Mucosa of descending colon (tissue), 3 donors: ENCODE measurements at regions not wholly inside any gene's neighbourhood (a gene's known extent, or its start where the extent isn't known, plus 50 kb on each side); places are given as distances from the start of the nearest gene placed in this dataset.

Source experiments
- ATAC-seq: fragments of 200-7000 bp; cut with Tn5 transposase; one replicate; pipeline ENCODE4 v1.9.1; 2020; ENCODE audit warnings: mild to moderate bottlenecking, moderate library complexity
- DNase-seq, 3 donors: peaks; one replicate each; pipeline ENCODE4 v3.0.0-alpha.2; 2020
- H3K36me3 ChIP-seq: fragments of 200-600 bp; one replicate; pipeline ENCODE4 v1.8.0; 2021; ENCODE audit warnings: low read depth, mild to moderate bottlenecking
- H3K4me1 ChIP-seq: fragments of 200-600 bp; one replicate; pipeline ENCODE4 v1.8.0; 2021; ENCODE audit warnings: low read depth, mild to moderate bottlenecking
- H3K4me3 ChIP-seq: fragments of 200-600 bp; one replicate; pipeline ENCODE4 v1.8.0; 2021; ENCODE audit warnings: mild to moderate bottlenecking
- H3K9me3 ChIP-seq: fragments of 200-600 bp; one replicate; pipeline ENCODE4 v1.8.0; 2021; ENCODE audit warnings: mild to moderate bottlenecking
- intact Hi-C, 2 donors: fragments of 100-400 bp; cut with DNase I in 1 of 2; cut with micrococcal nuclease in 1 of 2; formaldehyde crosslinking; loops; one replicate each; pipeline versions ENCODE4 v1.11.0 to v1.11.1; 2022; cut with DNase I, micrococcal nuclease
- TF ChIP-seq, protein P1 (sequence below): fragments of 200-600 bp; IDR thresholded peaks from one replicate; pipeline ENCODE4 v1.8.0; 2022; ENCODE audit warnings: antibody characterized with exemption, mild to moderate bottlenecking
- donor health status: DM: no; HTN: no; CAD: no; lungs with moderate emphysema.
- donor health status: DM: no; HTN: no; CAD: no.
- donor health status: DM: no; HTN: yes; CAD: no.

DNA sequence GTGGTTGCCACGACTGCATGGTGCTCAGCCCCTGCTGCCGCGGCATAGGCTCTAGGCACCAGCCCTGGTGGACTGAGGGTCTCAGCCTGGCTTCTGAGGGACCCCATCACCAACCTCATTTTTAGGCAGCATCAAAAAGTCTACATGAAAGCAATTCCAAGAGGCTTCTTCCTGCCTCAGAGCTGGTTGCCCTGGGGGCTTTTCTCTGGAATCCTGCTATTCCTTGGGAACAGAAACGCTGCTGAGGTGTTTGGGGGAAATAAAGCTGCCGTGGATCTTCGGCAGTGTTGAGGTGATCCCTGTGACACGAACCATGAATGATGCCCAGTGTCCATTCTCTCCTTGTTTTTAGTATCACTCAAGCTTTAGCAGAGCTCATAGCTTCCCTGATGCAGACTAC lies 148.4 kb upstream of the LRFN2 start:
- intact Hi-C loops, result no loop called here
- ATAC-seq (no peak), DNase-seq (no peak)
- H3K4me3 ChIP-seq, result no peak overlapping the region
- H3K9me3 ChIP-seq, result no peaks in the 10 kb centered on the region
- H3K4me1 ChIP-seq, result no peaks in the 10 kb centered on the region
- TF ChIP-seq, protein P1, sequence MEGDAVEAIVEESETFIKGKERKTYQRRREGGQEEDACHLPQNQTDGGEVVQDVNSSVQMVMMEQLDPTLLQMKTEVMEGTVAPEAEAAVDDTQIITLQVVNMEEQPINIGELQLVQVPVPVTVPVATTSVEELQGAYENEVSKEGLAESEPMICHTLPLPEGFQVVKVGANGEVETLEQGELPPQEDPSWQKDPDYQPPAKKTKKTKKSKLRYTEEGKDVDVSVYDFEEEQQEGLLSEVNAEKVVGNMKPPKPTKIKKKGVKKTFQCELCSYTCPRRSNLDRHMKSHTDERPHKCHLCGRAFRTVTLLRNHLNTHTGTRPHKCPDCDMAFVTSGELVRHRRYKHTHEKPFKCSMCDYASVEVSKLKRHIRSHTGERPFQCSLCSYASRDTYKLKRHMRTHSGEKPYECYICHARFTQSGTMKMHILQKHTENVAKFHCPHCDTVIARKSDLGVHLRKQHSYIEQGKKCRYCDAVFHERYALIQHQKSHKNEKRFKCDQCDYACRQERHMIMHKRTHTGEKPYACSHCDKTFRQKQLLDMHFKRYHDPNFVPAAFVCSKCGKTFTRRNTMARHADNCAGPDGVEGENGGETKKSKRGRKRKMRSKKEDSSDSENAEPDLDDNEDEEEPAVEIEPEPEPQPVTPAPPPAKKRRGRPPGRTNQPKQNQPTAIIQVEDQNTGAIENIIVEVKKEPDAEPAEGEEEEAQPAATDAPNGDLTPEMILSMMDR, result no peak
- H3K36me3 ChIP-seq, result no peaks in the 10 kb centered on the region

DNA sequence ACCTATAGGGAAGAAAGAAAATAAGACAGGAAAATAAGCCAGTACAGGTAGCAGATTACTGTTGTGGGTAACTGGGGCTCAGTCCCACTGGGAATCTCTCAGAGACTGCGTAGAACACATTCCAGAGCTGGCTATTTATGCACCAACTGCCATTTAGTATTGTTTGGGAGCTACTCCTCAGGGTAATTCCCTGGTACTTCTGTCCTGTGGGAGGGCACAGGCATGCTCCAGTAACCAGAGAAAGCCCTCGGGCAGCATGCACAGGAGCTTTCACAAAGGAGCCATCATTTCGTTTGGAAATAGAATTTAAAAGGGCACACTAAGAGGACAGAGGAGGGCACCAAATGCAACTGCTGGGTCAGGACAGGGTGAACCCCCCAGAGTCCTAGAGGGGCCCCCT lies 148.0 kb upstream of the LRFN2 start:
- intact Hi-C loops, result no loop called here
- DNase-seq (no peak), ATAC-seq (no peak)
- no peaks in the 10 kb centered on the region for H3K36me3 ChIP-seq
- no peaks in the 10 kb centered on the region for H3K9me3 ChIP-seq
- TF ChIP-seq, protein P1, result no peak
- no peaks in the 10 kb centered on the region for H3K4me1 ChIP-seq
- H3K4me3 ChIP-seq, result no peak overlapping the region

DNA sequence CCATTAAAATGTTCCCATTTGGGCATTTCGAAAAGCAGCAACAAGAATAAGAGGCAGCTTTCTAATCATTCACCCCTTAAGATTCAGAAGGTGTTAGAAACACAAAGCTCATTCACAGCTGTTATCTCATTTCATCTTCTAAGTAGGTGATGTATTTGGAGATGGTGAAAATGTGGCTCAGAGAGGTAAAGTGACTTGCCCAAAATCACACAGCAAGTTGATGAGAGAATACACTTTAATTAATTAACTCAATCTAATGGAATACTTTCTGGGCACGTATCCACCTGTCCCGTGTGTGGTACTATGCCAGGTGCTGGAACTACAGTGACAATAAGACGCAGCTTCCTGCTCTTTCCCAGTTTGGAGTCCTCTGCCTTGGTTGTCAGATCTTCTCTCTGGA lies 147.4 kb upstream of the LRFN2 start:
- intact Hi-C loops, result no loop called here
- Histone ChIP-seq H3K4me3 (no peak overlapping the region), H3K36me3 (no peaks in the 10 kb centered on the region), H3K4me1 (no peaks in the 10 kb centered on the region), H3K9me3 (no peaks in the 10 kb centered on the region)
- DNase-seq (no peak), ATAC-seq (no peak)
- TF ChIP-seq, protein P1, result no peak

DNA sequence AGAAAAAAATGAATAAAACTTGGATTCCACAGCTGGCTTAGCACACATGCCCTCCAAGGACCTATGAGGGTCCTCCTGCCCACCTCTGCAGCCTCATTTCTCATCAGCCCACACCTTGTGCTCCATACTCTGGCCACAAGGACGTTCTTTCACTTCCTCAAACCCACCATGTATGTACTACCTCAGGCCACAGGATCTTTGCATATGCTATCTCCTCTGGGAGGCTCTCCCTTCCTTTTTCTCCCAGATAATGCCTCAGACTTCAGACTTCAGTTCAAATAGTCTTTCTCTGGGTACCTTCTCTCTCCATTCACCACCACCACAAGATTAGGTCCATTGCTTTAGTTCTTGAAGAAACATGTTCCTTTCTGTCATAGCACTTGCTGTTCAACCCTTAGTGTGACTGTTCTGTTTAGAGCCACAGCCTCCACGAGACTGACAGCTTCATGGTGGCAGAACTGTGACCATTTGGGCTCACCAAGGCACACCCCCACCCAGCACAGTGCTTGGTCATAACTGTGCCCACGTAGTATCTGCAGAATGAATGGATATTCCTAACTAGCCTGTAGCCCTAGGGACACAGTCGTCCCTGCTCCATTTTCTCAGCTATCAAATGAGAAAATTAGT lies 146.7 kb upstream of the LRFN2 start:
- no peak for ATAC-seq

DNA sequence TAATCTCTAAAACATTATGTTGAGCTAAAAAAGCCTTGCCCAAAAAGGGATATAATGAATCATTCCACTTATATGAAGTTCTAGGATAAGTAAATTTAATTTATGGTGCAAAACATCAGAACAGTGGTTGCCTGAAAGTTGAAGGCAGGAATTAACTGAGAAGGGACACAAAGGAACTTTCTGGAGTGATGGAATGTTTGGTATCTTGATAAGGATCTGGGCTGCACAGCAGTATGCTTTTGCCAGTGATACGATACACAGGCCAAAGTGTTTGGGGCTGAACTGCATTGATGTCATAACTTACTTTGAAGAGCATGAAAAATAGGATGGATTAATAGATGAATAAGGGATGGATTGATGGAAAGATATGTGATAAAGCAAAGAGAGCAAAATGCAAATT lies 146.1 kb upstream of the LRFN2 start:
- ATAC-seq, result no peak
- DNase-seq, result no peak
- Histone ChIP-seq H3K4me1 (no peaks in the 10 kb centered on the region), H3K4me3 (no peak overlapping the region), H3K9me3 (no peaks in the 10 kb centered on the region), H3K36me3 (no peaks in the 10 kb centered on the region)
- intact Hi-C loops, result no loop called here
- TF ChIP-seq, protein P1, result no peak

More for the DNA sequence above, 146.7 kb upstream of the LRFN2 start:
- Histone ChIP-seq H3K36me3 (no peaks in the 10 kb centered on the region), H3K9me3 (no peaks in the 10 kb centered on the region), H3K4me1 (no peaks in the 10 kb centered on the region), H3K4me3 (no peak overlapping the region)
- TF ChIP-seq, protein P1, result no peak
- intact Hi-C loops, result no loop called here
- DNase-seq, result no peak

DNA sequence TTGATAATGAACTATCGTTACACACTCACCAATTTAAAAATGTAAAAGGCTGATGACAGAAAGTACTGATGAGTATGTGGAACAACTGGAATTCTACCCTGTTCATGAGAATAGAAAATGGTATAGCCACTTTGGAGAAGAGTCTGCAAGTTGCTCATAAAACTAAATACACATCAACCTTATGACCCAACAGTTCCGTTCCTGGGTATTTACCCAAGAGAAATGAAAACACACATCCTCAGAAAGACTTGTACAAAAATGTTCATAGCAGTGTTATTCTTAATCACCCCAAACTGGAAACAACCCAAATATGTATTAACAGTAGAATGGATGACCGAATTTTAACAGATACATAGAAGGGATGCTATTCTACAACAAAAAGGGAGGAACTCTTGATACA lies 145.7 kb upstream of the LRFN2 start:
- DNase-seq, result no peak
- no peak for ATAC-seq
- TF ChIP-seq, protein P1, result no peak
- no peak overlapping the region for H3K4me3 ChIP-seq
- H3K36me3 ChIP-seq, result no peaks in the 10 kb centered on the region
- no peaks in the 10 kb centered on the region for H3K9me3 ChIP-seq
- H3K4me1 ChIP-seq, result no peaks in the 10 kb centered on the region
- intact Hi-C loops, result no loop called here
